Endodermal cell (in vitro differentiated cells): ENCODE measurements at regions not wholly inside any gene's neighbourhood (a gene's known extent, or its start where the extent isn't known, plus 50 kb on each side); places are given as distances from the start of the nearest gene placed in this dataset.

Source experiments
- DNase-seq: peaks from one replicate; pipeline ENCODE4 v3.0.0-alpha.2; 2017
- H3K27ac ChIP-seq: 2 replicates; pipeline ENCODE4 v1.5.1; 2013; ENCODE audit warnings: mild to moderate bottlenecking, low read depth, low read length, moderate library complexity
- H3K27me3 ChIP-seq: 2 replicates; pipeline ENCODE4 v1.6.1; 2013; ENCODE audit warnings: mild to moderate bottlenecking, low read length, moderate library complexity; ENCODE audit not compliant: insufficient read depth, control insufficient read depth, poor library complexity, severe bottlenecking
- H3K36me3 ChIP-seq: 2 replicates; pipeline ENCODE4 v1.7.0; 2013; ENCODE audit warnings: mild to moderate bottlenecking, low read length, moderate library complexity; ENCODE audit not compliant: control insufficient read depth, insufficient read depth
- H3K4me1 ChIP-seq: one replicate; pipeline ENCODE4 v1.7.0; 2013; ENCODE audit warnings: low read length; ENCODE audit not compliant: control insufficient read depth, insufficient read depth
- H3K4me3 ChIP-seq: 2 replicates; pipeline ENCODE4 v1.5.1; 2013; ENCODE audit warnings: mild to moderate bottlenecking, low read length, moderate library complexity
- H3K9ac ChIP-seq: 2 replicates; pipeline ENCODE4 v1.6.1; 2013; ENCODE audit warnings: mild to moderate bottlenecking, low read length, moderate library complexity; ENCODE audit not compliant: poor library complexity, severe bottlenecking; ENCODE audit errors: extremely low read depth
- H3K9me3 ChIP-seq: 2 replicates; pipeline ENCODE4 v1.6.1; 2013; ENCODE audit warnings: mild to moderate bottlenecking, low read length, moderate library complexity; ENCODE audit not compliant: control insufficient read depth
- H3K27ac Mint-ChIP-seq: 2 replicates; pipeline ENCODE4 v1.8.0; 2020; ENCODE audit warnings: mixed read lengths
- H3K27me3 Mint-ChIP-seq: 2 replicates; pipeline ENCODE4 v1.8.0; 2021; ENCODE audit warnings: mild to moderate bottlenecking, mixed read lengths; ENCODE audit not compliant: insufficient read depth
- H3K36me3 Mint-ChIP-seq: 2 replicates; pipeline ENCODE4 v1.8.0; 2020; ENCODE audit warnings: low read depth, mixed read lengths
- H3K4me1 Mint-ChIP-seq: 2 replicates; pipeline ENCODE4 v1.8.0; 2020; ENCODE audit warnings: mixed read lengths
- H3K4me3 Mint-ChIP-seq: 2 replicates; pipeline ENCODE4 v1.8.0; 2020; ENCODE audit warnings: mild to moderate bottlenecking, moderate library complexity, mixed read lengths
- H3K9me3 Mint-ChIP-seq: 2 replicates; pipeline ENCODE4 v1.8.0; 2020; ENCODE audit warnings: mild to moderate bottlenecking, mixed read lengths
- CTCF ChIP-seq: fragments of 200-600 bp; sonication (generic); conservative IDR thresholded peaks from 2 replicates; pipeline ENCODE4 v1.5.0; 2021; ENCODE audit warnings: antibody characterized with exemption, mild to moderate bottlenecking
- WGBS, 2 experiments: methylation state at CpG; one replicate each; pipeline versions ENCODE4 v1.1.5 to v1.1.7; 2013; ENCODE audit warnings: missing lambda C conversion rate in 2 of 2, mixed read lengths in 1 of 2; ENCODE audit not compliant: insufficient coverage in 1 of 2, insufficient read length in 1 of 2; 5-methylcytosine and 5-hydroxymethylcytosine counted together

- Mint-ChIP-seq H3K27ac (no peak overlapping the region), H3K4me1 (no peaks in the 10 kb centered on the region), H3K36me3 (no peaks in the 10 kb centered on the region), H3K9me3 (peaks cover 48% of the 10 kb centered on the region), H3K27me3 (no peaks in the 10 kb centered on the region), H3K4me3 (no peak overlapping the region)
- DNase-seq, result no peak
- H3K4me1 ChIP-seq, result no peaks in the 10 kb centered on the region
- TF ChIP-seq CTCF, result no peak
- no peak overlapping the region for H3K9ac ChIP-seq
- WGBS, 2 experiments, result 95 to 100% methylated on average over 1 of the region's 1 CpG
- no peak overlapping the region for H3K4me3 ChIP-seq
- no peaks in the 10 kb centered on the region for H3K27me3 ChIP-seq
- peaks cover 39% of the 10 kb centered on the region for H3K9me3 ChIP-seq
- H3K36me3 ChIP-seq, result no peaks in the 10 kb centered on the region
- no peak overlapping the region for H3K27ac ChIP-seq
Measured at GRCh38 chr2:14459786-14460325, 172.7 kb upstream of the LRATD1 start.

DNA sequence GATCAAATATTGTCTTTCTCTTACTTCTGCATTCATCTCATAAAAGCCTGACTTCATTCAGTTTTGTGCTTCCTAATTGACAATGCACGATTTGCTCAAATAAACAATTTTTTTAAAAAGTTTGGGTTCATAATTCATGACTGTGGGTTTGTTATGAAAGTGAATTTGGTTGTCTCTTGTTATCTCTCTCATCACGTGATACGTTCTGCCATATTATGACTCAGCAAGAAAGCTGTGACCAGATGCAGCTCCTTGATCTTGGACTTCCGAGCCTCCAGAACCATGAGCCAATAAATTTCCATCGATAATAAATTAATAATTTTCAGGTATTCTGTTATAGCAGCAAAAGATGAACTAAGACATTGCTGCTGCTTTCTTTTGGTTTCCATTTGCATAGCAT lies 156.5 kb upstream of the LRATD1 start:
- no peak for TF ChIP-seq CTCF
- H3K36me3 ChIP-seq, result no peaks in the 10 kb centered on the region
- H3K4me1 Mint-ChIP-seq, result no peaks in the 10 kb centered on the region
- H3K4me3 Mint-ChIP-seq, result no peak overlapping the region
- H3K4me1 ChIP-seq, result no peaks in the 10 kb centered on the region
- H3K27ac Mint-ChIP-seq, result no peak overlapping the region
- WGBS, 2 experiments, result 95 to 100% methylated on average over 2 to 5 of the region's 5 CpGs
- H3K36me3 Mint-ChIP-seq, result no peaks in the 10 kb centered on the region
- H3K9me3 ChIP-seq, result no peaks in the 10 kb centered on the region
- no peaks in the 10 kb centered on the region for H3K9me3 Mint-ChIP-seq
- no peak overlapping the region for H3K27ac ChIP-seq
- H3K4me3 ChIP-seq, result no peak overlapping the region
- H3K27me3 Mint-ChIP-seq, result no peaks in the 10 kb centered on the region
- no peak for DNase-seq
- H3K27me3 ChIP-seq, result no peaks in the 10 kb centered on the region
- H3K9ac ChIP-seq, result no peak overlapping the region

GRCh38 chr2:14479486-14479885 lies 153.0 kb upstream of the LRATD1 start:
- Mint-ChIP-seq H3K27ac (no peak overlapping the region), H3K9me3 (no peaks in the 10 kb centered on the region), H3K4me1 (no peaks in the 10 kb centered on the region)

More at GRCh38 chr2:14479486-14479885, 153.0 kb upstream of the LRATD1 start:
- H3K4me3 Mint-ChIP-seq, result no peak overlapping the region
- H3K36me3 Mint-ChIP-seq, result no peaks in the 10 kb centered on the region
- no peak overlapping the region for H3K9ac ChIP-seq
- WGBS, 2 experiments, result 90 to 100% methylated on average over 2 of the region's 2 CpGs
- no peaks in the 10 kb centered on the region for H3K9me3 ChIP-seq
- no peaks in the 10 kb centered on the region for H3K27me3 ChIP-seq
- no peaks in the 10 kb centered on the region for H3K4me1 ChIP-seq
- TF ChIP-seq CTCF, result no peak
- no peak overlapping the region for H3K4me3 ChIP-seq
- no peak for DNase-seq
- no peaks in the 10 kb centered on the region for H3K27me3 Mint-ChIP-seq
- H3K27ac ChIP-seq, result no peak overlapping the region
- no peaks in the 10 kb centered on the region for H3K36me3 ChIP-seq
